Omental fat pad (tissue), 3 donors: ENCODE measurements at regions not wholly inside any gene's neighbourhood (a gene's known extent, or its start where the extent isn't known, plus 50 kb on each side); places are given as distances from the start of the nearest gene placed in this dataset.

Source experiments
- ATAC-seq: fragments of 150-250 bp; one replicate; pipeline ENCODE4 v1.9.1; 2016; ENCODE audit warnings: mild to moderate bottlenecking, moderate library complexity; ENCODE audit not compliant: low FRiP score
- DNase-seq: peaks from one replicate; pipeline ENCODE4 v3.0.0-alpha.2; 2019; ENCODE audit warnings: low spot score
- CTCF ChIP-seq, 3 donors: fragments of 450-650 bp; IDR thresholded peaks; one replicate each; pipeline ENCODE4 v1.5.1; 2016 to 2017; ENCODE audit warnings: antibody characterized with exemption in 3 of 3, mild to moderate bottlenecking in 3 of 3, moderate library complexity in 2 of 3

GRCh38 chr4:162285753-162286152 is 122.0 kb upstream of the FSTL5 start:
- no peak for ATAC-seq
- no peak for TF ChIP-seq CTCF (IDR thresholded peaks at IDR 0.05)
- no peak for DNase-seq

GRCh38 chr4:162282684-162283083 is 118.9 kb upstream of the FSTL5 start:
- TF ChIP-seq CTCF (IDR thresholded peaks at IDR 0.05): no peak
- DNase-seq: no peak
- no peak for ATAC-seq

DNA sequence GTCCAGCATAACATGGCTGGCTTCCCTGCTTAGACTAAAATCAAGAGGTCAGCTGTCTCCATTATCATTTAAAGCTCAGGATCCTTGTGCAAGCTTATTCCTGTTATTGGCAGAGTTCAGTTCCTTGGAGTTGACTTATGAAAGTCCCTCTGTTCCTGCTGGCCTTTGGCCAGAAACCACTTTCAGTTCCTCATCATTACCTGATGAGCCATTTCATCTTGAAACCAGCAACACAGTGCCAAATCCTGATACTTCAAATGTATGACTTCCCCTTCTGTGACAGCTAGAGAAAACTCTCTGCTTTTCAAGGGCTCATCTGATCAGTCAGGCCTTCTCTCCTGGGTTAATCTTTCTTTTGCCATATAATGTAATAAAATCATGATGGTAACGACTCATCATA is 110.6 kb upstream of the FSTL5 start:
- no peak for DNase-seq
- TF ChIP-seq CTCF (IDR thresholded peaks at IDR 0.05): no peak
- ATAC-seq: no peak

GRCh38 chr4:162272215-162272614 is 108.4 kb upstream of the FSTL5 start:
- ATAC-seq (no peak), DNase-seq (no peak)
- TF ChIP-seq CTCF (IDR thresholded peaks at IDR 0.05): no peak

DNA sequence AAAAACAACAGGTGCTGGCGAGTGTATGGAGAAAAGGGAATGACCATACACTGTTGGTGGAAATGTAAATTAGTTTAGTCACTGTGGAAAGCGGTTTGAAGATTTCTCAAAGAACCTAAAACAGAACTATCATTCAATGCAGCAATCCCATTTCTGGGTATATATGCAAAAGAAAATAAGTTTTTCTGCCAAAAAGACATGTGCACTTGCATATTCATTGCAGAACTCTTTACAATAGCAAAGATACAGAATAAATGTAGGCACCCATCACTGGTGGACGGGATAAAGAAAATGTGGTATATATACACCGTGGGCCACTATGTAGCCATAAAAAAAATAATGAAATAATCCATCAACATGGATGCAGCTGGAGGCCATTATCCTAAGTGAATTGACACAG is 105.1 kb upstream of the FSTL5 start:
- DNase-seq: no peak
- no peak for TF ChIP-seq CTCF (IDR thresholded peaks at IDR 0.05)
- ATAC-seq: no peak

DNA sequence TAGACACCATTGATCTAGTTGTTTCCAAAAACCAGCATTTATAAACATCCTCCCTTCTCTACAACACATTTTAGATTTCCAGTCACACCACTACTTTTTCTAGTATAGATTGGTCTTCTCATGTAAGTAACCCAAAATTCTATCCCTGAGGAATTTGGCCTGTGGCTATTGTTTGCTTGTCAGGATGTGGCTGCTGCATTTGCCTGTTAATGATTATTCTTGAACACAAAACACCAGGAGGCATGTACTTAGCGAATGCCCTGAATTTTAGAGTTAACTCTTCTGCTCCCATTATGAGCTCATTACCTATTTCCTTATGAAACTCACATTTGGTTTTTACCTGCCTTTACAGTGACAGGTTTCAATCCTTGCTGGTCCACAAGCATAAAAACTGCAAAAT is 102.0 kb upstream of the FSTL5 start:
- ATAC-seq: no peak
- TF ChIP-seq CTCF (IDR thresholded peaks at IDR 0.05): no peak

GRCh38 chr4:162245051-162245450 is 81.3 kb upstream of the FSTL5 start:
- ATAC-seq (no peak), DNase-seq (no peak)
- TF ChIP-seq CTCF (IDR thresholded peaks at IDR 0.05): no peak

More for the DNA sequence above, 102.0 kb upstream of the FSTL5 start:
- DNase-seq: no peak
